ENCODE measurements at regions not wholly inside any gene's neighbourhood (a gene's known extent, or its start where the extent isn't known, plus 50 kb on each side); places are given as distances from the start of the nearest gene placed in this dataset.

- Histone ChIP-seq H3K36me3 (ENCODE audit: control insufficient read depth, insufficient read depth, low read length) (no peaks in the 10 kb centered on the region), H3K27me3 (ENCODE audit: control insufficient read depth, insufficient read depth, low read length) (peaks cover 3% of the 10 kb centered on the region), H3K4me1 (ENCODE audit: control insufficient read depth, insufficient read depth, low read length) (no peaks in the 10 kb centered on the region), H3K4me3 (ENCODE audit: low read length) (no peak overlapping the region), H3K27ac (ENCODE audit: low read length) (no peak overlapping the region), H3K9me3 (ENCODE audit: control insufficient read depth, low read depth, low read length) (no peaks in the 10 kb centered on the region)
- DNase-seq: no peak
- no CpG with 5 or more reads among the region's 11 CpGs for WGBS (ENCODE audit: insufficient coverage, low lambda C conversion rate)
Observed at GRCh38 chr10:130471486-130471885, 335.3 kb downstream of the GLRX3 start.

DNA sequence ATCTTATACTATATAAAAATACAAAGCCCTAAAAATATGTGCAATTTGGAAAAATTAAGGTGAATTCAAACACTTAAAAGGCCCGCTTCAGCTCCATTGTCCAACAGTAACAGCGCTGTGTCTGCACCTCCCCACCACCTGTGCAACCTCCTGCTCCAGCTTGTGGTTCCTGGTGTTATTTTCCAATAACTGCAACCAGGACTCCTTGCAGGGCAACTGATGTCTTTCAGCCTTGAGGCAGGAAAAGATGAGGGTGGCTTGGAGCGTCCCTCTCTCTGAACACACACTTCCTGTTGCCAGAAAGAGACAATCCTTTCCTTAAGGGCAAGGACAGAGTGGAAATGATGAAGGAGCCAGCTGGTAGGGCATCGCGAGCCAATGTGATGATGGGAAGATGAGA lies 336.0 kb downstream of the GLRX3 start:
- H3K9me3 ChIP-seq (ENCODE audit: control insufficient read depth, low read depth, low read length): no peaks in the 10 kb centered on the region
- H3K27ac ChIP-seq (ENCODE audit: low read length): no peak overlapping the region
- DNase-seq: no peak
- no peaks in the 10 kb centered on the region for H3K4me1 ChIP-seq (ENCODE audit: control insufficient read depth, insufficient read depth, low read length)
- H3K4me3 ChIP-seq (ENCODE audit: low read length): no peak overlapping the region
- no peaks in the 10 kb centered on the region for H3K36me3 ChIP-seq (ENCODE audit: control insufficient read depth, insufficient read depth, low read length)
- peaks cover 7% of the 10 kb centered on the region for H3K27me3 ChIP-seq (ENCODE audit: control insufficient read depth, insufficient read depth, low read length)
- 50% methylated on average over 2 of the region's 5 CpGs for WGBS (ENCODE audit: insufficient coverage, low lambda C conversion rate)

DNA sequence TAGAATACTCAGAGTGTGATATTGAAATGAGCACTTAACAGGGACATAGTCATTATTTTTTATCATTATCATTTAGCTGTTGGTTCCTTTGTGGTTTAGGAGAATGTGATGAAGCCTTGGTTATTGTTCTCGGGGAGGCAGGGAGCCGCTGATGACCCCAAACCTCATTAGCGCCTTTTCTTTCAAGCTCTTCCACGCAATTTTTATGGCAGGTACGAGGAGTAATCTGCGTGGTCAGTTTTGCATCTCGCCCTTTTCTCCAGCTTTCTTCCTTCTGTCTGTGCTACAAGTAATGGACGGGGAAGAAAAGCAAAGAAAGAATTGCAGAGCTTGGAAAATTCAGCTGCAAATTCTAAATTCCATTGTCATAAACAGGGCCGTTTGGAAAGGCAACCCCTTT lies 338.4 kb downstream of the GLRX3 start:
- H3K4me3 ChIP-seq (ENCODE audit: low read length): no peak overlapping the region
- no peaks in the 10 kb centered on the region for H3K4me1 ChIP-seq (ENCODE audit: control insufficient read depth, insufficient read depth, low read length)
- peaks cover 7% of the 10 kb centered on the region for H3K27me3 ChIP-seq (ENCODE audit: control insufficient read depth, insufficient read depth, low read length)
- H3K9me3 ChIP-seq (ENCODE audit: control insufficient read depth, low read depth, low read length): no peaks in the 10 kb centered on the region
- H3K36me3 ChIP-seq (ENCODE audit: control insufficient read depth, insufficient read depth, low read length): no peaks in the 10 kb centered on the region
- no CpG with 5 or more reads among the region's 9 CpGs for WGBS (ENCODE audit: insufficient coverage, low lambda C conversion rate)
- H3K27ac ChIP-seq (ENCODE audit: low read length): no peak overlapping the region
- DNase-seq: no peak

DNA sequence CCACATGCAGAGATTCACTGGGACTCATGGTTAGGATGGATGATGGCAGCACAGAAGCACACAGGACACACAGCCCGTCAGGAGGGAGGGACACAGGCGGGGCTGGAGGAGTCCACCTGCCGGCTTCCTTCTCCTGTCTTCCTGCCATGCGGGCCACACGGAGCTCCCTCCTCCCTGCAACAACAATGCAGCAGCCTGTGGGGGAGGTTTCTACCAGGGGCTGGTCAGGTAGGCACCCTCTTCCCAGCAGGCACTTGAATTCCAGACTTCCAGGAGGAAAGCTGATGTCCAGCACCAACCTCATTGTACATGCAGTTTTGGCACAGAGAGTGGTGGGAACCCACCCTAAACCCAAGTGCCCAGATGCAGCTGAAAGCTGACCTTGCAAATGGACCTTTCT lies 341.2 kb downstream of the GLRX3 start:
- no peak for DNase-seq
- H3K9me3 ChIP-seq (ENCODE audit: control insufficient read depth, low read depth, low read length): no peaks in the 10 kb centered on the region
- H3K4me3 ChIP-seq (ENCODE audit: low read length): no peak overlapping the region
- no CpG with 5 or more reads among the region's 5 CpGs for WGBS (ENCODE audit: insufficient coverage, low lambda C conversion rate)
- no peak overlapping the region for H3K27ac ChIP-seq (ENCODE audit: low read length)
- peaks cover 4% of the 10 kb centered on the region for H3K27me3 ChIP-seq (ENCODE audit: control insufficient read depth, insufficient read depth, low read length)
- H3K4me1 ChIP-seq (ENCODE audit: control insufficient read depth, insufficient read depth, low read length): no peaks in the 10 kb centered on the region
- no peaks in the 10 kb centered on the region for H3K36me3 ChIP-seq (ENCODE audit: control insufficient read depth, insufficient read depth, low read length)

GRCh38 chr10:130479146-130479545 lies 343.0 kb downstream of the GLRX3 start:
- H3K4me1 ChIP-seq (ENCODE audit: control insufficient read depth, insufficient read depth, low read length): no peaks in the 10 kb centered on the region
- H3K9me3 ChIP-seq (ENCODE audit: control insufficient read depth, low read depth, low read length): no peaks in the 10 kb centered on the region
- no CpG with 5 or more reads among the region's 7 CpGs for WGBS (ENCODE audit: insufficient coverage, low lambda C conversion rate)
- no peak overlapping the region for H3K4me3 ChIP-seq (ENCODE audit: low read length)
- peaks cover 4% of the 10 kb centered on the region for H3K27me3 ChIP-seq (ENCODE audit: control insufficient read depth, insufficient read depth, low read length)
- H3K36me3 ChIP-seq (ENCODE audit: control insufficient read depth, insufficient read depth, low read length): no peaks in the 10 kb centered on the region
- DNase-seq: no peak
- no peak overlapping the region for H3K27ac ChIP-seq (ENCODE audit: low read length)

DNA sequence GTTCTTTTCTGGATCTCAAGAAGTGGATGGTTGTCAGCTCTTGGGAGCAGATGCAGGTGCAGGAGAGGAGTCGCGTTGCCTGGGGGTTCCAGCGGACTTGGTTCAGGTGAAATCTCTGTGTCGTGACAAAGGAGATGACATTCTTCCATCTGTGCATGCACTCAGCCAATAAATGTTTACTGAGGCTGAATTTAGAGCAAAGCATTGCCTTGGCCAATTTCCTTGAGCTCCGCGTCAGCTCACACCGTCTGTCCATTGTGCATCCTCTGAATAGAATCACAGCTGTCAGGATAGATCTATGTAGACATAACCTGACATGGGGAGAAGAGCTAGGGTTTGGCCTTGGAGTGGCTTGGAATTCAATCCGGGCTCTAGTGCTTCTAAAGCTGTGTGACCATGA lies 343.7 kb downstream of the GLRX3 start:
- no peaks in the 10 kb centered on the region for H3K4me1 ChIP-seq (ENCODE audit: control insufficient read depth, insufficient read depth, low read length)
- H3K9me3 ChIP-seq (ENCODE audit: control insufficient read depth, low read depth, low read length): no peaks in the 10 kb centered on the region
- no peak overlapping the region for H3K4me3 ChIP-seq (ENCODE audit: low read length)
- no peak overlapping the region for H3K27ac ChIP-seq (ENCODE audit: low read length)
- WGBS (ENCODE audit: insufficient coverage, low lambda C conversion rate): 100% methylated on average over 1 of the region's 8 CpGs
- peaks cover 4% of the 10 kb centered on the region for H3K27me3 ChIP-seq (ENCODE audit: control insufficient read depth, insufficient read depth, low read length)
- no peaks in the 10 kb centered on the region for H3K36me3 ChIP-seq (ENCODE audit: control insufficient read depth, insufficient read depth, low read length)
- no peak for DNase-seq

DNA sequence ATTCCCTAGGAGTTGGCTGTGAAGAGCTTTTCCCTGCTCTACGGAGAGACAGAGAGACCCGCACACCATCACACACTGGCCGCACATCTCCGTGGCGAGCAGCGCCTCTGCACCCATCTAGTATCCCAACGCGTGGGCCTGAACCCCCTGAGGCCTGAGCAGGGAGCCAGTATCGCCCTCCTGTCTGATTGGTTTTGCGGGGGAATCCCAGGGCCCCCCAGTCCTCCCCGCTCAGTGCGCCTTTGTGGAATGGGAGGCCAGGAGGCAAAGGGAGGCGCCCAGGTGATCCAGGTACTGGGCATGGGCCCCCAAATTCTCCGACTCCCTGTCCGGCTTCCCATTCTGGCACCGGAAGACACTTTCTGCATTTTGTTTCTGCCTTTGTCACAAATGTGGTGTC lies 344.3 kb downstream of the GLRX3 start:
- no peaks in the 10 kb centered on the region for H3K9me3 ChIP-seq (ENCODE audit: control insufficient read depth, low read depth, low read length)
- DNase-seq: no peak
- no peak overlapping the region for H3K4me3 ChIP-seq (ENCODE audit: low read length)
- no peaks in the 10 kb centered on the region for H3K4me1 ChIP-seq (ENCODE audit: control insufficient read depth, insufficient read depth, low read length)
- H3K36me3 ChIP-seq (ENCODE audit: control insufficient read depth, insufficient read depth, low read length): no peaks in the 10 kb centered on the region
- no CpG with 5 or more reads among the region's 16 CpGs for WGBS (ENCODE audit: insufficient coverage, low lambda C conversion rate)
- no peak overlapping the region for H3K27ac ChIP-seq (ENCODE audit: low read length)
- peaks cover 4% of the 10 kb centered on the region for H3K27me3 ChIP-seq (ENCODE audit: control insufficient read depth, insufficient read depth, low read length)

DNA sequence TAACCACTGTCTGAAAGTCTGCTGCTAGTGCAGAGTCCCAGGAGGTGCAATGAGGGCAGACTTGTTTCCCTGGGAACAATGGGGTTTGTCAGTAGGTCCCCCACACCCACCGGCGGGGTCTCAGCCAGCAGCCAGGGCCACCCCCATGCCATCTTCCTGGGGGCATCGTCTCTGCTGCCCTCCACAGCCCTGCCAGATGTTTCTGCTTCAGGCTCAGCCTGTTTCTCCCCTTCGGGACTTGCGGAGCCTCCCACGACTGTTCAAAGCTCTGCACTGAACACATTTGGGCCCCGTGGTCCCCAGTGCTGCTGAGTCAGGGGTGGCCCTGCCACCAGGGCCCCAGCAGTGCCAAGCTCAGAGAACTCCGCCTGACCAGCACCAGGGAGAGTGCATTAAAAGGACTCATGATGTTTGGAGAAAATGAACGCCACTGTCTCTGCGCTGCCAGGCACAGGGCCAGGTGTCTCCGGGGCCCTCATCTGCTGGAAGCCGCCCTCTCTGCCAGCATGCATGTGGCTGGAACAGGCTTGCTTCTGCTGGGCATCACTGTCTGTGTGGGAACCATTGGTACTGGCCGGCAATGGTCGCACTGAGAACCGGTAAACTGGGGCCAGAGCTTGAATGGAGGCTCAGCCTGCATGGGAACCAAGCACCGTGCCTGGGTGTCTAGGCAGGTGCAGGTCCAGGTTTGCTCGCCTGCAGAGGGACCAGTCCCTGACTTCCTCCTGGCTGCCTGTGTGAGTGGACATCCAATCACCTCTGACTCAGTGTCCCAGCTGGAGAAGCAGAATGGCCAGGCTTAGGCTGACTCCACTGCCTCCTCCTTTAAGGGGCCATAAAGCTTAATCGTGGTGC lies 345.1 kb downstream of the GLRX3 start:
- WGBS (ENCODE audit: insufficient coverage, low lambda C conversion rate): no CpG with 5 or more reads among the region's 18 CpGs
- no peak overlapping the region for H3K4me3 ChIP-seq (ENCODE audit: low read length)
- no peak overlapping the region for H3K27ac ChIP-seq (ENCODE audit: low read length)
- no peaks in the 10 kb centered on the region for H3K9me3 ChIP-seq (ENCODE audit: control insufficient read depth, low read depth, low read length)
- no peaks in the 10 kb centered on the region for H3K4me1 ChIP-seq (ENCODE audit: control insufficient read depth, insufficient read depth, low read length)
- DNase-seq: no peak
- H3K27me3 ChIP-seq (ENCODE audit: control insufficient read depth, insufficient read depth, low read length): peaks cover 4% of the 10 kb centered on the region
- no peaks in the 10 kb centered on the region for H3K36me3 ChIP-seq (ENCODE audit: control insufficient read depth, insufficient read depth, low read length)

- peaks cover 2% of the 10 kb centered on the region for H3K4me1 ChIP-seq (ENCODE audit: control insufficient read depth, insufficient read depth, low read length)
- no peaks in the 10 kb centered on the region for H3K9me3 ChIP-seq (ENCODE audit: control insufficient read depth, low read depth, low read length)
- no peak overlapping the region for H3K27ac ChIP-seq (ENCODE audit: low read length)
- WGBS (ENCODE audit: insufficient coverage, low lambda C conversion rate): no CpG with 5 or more reads among the region's 11 CpGs
- H3K36me3 ChIP-seq (ENCODE audit: control insufficient read depth, insufficient read depth, low read length): no peaks in the 10 kb centered on the region
- DNase-seq: no peak
- no peak overlapping the region for H3K4me3 ChIP-seq (ENCODE audit: low read length)
- peaks cover 3% of the 10 kb centered on the region for H3K27me3 ChIP-seq (ENCODE audit: control insufficient read depth, insufficient read depth, low read length)
Observed at GRCh38 chr10:130481936-130482335, 345.7 kb downstream of the GLRX3 start.

DNA sequence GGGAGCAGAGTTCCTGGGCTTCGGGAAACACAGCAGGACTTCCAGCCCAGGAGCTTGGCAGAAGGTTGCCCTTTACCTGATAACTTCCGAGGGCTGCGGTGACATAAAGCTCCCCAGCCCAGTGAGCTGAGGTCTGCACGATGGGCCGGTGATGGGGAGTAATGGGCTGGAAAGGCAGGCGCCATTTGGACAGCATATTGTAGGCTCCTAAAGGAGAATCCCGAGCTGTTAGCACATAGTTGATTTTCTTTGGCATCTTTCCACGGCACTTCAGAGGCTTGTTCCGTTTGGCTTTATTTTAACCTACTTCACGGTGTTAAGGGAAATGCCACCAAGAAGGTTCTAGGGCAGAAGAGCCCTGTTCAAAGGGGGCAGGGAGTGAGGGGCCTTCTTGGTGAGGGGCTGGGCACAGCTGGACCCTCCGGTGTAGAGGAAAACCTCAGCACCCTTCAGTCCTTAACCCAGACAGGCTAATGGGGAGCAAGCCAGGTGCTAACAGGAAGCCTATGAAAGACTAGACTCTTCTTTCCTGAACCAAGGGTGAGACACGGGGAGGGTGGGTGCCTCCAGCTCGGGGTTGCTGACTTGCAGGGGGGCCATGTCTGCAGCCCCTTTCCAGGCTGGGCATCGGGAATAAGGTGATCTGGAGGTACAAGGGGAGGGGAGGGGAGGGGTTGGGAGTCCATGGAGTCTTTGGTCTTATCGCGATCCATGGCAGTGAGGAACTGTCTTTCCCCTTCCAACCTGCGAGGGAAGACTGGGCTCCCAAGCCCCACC lies 347.7 kb downstream of the GLRX3 start:
- no peak for DNase-seq
- no peaks in the 10 kb centered on the region for H3K9me3 ChIP-seq (ENCODE audit: control insufficient read depth, low read depth, low read length)

More for the DNA sequence above, 347.7 kb downstream of the GLRX3 start:
- H3K36me3 ChIP-seq (ENCODE audit: control insufficient read depth, insufficient read depth, low read length): no peaks in the 10 kb centered on the region
- WGBS (ENCODE audit: insufficient coverage, low lambda C conversion rate): no CpG with 5 or more reads among the region's 17 CpGs
- no peak overlapping the region for H3K27ac ChIP-seq (ENCODE audit: low read length)
- H3K4me3 ChIP-seq (ENCODE audit: low read length): no peak overlapping the region
- no peaks in the 10 kb centered on the region for H3K27me3 ChIP-seq (ENCODE audit: control insufficient read depth, insufficient read depth, low read length)
- H3K4me1 ChIP-seq (ENCODE audit: control insufficient read depth, insufficient read depth, low read length): peaks cover 16% of the 10 kb centered on the region
